GM12865 (cell line): ENCODE measurements at regions not wholly inside any gene's neighbourhood (a gene's known extent, or its start where the extent isn't known, plus 50 kb on each side); places are given as distances from the start of the nearest gene placed in this dataset.

Experiments
- DNase-seq: peaks from one replicate; pipeline ENCODE4 v3.0.0; 2010; ENCODE audit warnings: low read depth
- H3K4me3 ChIP-seq: 2 replicates; pipeline ENCODE4 v1.5.1; 2011; ENCODE audit warnings: mild to moderate bottlenecking, low read depth, low read length, control low read depth
- CTCF ChIP-seq: IDR thresholded peaks from 2 replicates; pipeline ENCODE4 v1.5.1; 2011; ENCODE audit warnings: low read length, control low read depth, low read depth, inconsistent platforms; ENCODE audit not compliant: insufficient read depth; ENCODE audit errors: missing control alignments

GRCh38 chr3:144995856-144996255 lies 1024.2 kb downstream of the DIPK2A start:
- H3K4me3 ChIP-seq = no peak overlapping the region
- DNase-seq = no peak
- TF ChIP-seq CTCF = no peak

GRCh38 chr3:145005427-145005826 lies 1033.8 kb downstream of the DIPK2A start:
- DNase-seq = no peak
- H3K4me3 ChIP-seq = no peak overlapping the region
- TF ChIP-seq CTCF = no peak

GRCh38 chr3:145006271-145006670 lies 1034.6 kb downstream of the DIPK2A start:
- no peak overlapping the region for H3K4me3 ChIP-seq
- DNase-seq = no peak
- no peak for TF ChIP-seq CTCF

GRCh38 chr3:145013931-145014330 lies 1042.3 kb downstream of the DIPK2A start:
- no peak for TF ChIP-seq CTCF

GRCh38 chr3:145015253-145015652 lies 1043.6 kb downstream of the DIPK2A start:
- H3K4me3 ChIP-seq = no peak overlapping the region
- DNase-seq = no peak
- TF ChIP-seq CTCF = no peak

More at GRCh38 chr3:145013931-145014330, 1042.3 kb downstream of the DIPK2A start:
- H3K4me3 ChIP-seq = no peak overlapping the region
- DNase-seq = no peak

GRCh38 chr3:145017959-145018358 lies 1046.3 kb downstream of the DIPK2A start:
- no peak for TF ChIP-seq CTCF
- DNase-seq = no peak
- no peak overlapping the region for H3K4me3 ChIP-seq

GRCh38 chr3:145022447-145022846 lies 1050.8 kb downstream of the DIPK2A start:
- DNase-seq = peak; percentile 60
- H3K4me3 ChIP-seq = no peak overlapping the region
- TF ChIP-seq CTCF = no peak
